Activated CD4-positive, alpha-beta T cell treated with anti-CD3 and anti-CD28 coated beads, Interleukin-2, Interleukin-6, amounts not matched to agents 100 ng/mL and 50 ng/mL, durations not matched to agents 16 hours and 8 hours (primary cell): ENCODE measurements at regions not wholly inside any gene's neighbourhood (a gene's known extent, or its start where the extent isn't known, plus 50 kb on each side); places are given as distances from the start of the nearest gene placed in this dataset.
"Not testable (repeated sequence)": the region's sequence is repeated elsewhere in the genome, so short reads cannot be mapped to it uniquely, and the experiment has no call there.

ENCODE experiments used
- DNase-seq: peaks from one replicate; pipeline ENCODE4 v3.0.0-alpha.2; 2020

- DNase-seq: peak; percentile 55
These were observed 130.4 kb upstream of the GHITM start for GRCh38 chr10:84008878-84009277.

GRCh38 chr10:84012431-84012830 is 126.9 kb upstream of the GHITM start:
- no peak for DNase-seq

- peak; percentile 21 for DNase-seq
These were observed 126.4 kb upstream of the GHITM start for GRCh38 chr10:84012831-84013458.

- no peak for DNase-seq
These were observed 123.3 kb upstream of the GHITM start for GRCh38 chr10:84015877-84016595.

GRCh38 chr10:84018826-84019225 is 120.5 kb upstream of the GHITM start:
- no peak for DNase-seq

GRCh38 chr10:84019854-84020458 is 119.4 kb upstream of the GHITM start:
- DNase-seq: not testable (repeated sequence)

GRCh38 chr10:84026821-84027257 is 112.5 kb upstream of the GHITM start:
- DNase-seq: peak; percentile 35

- no peak for DNase-seq
These were observed 109.5 kb upstream of the GHITM start for GRCh38 chr10:84029840-84030239.

- no peak for DNase-seq
These were observed 101.3 kb upstream of the GHITM start for GRCh38 chr10:84038035-84038434.

GRCh38 chr10:84039957-84040356 is 99.4 kb upstream of the GHITM start:
- DNase-seq: no peak

GRCh38 chr10:84047258-84048010 is 91.9 kb upstream of the GHITM start:
- no peak for DNase-seq

GRCh38 chr10:84049645-84050011 is 89.7 kb upstream of the GHITM start:
- no peak for DNase-seq

GRCh38 chr10:84053626-84054025 is 85.7 kb upstream of the GHITM start:
- DNase-seq: no peak

GRCh38 chr10:84054743-84055142 is 84.6 kb upstream of the GHITM start:
- DNase-seq: no peak

- DNase-seq: no peak
These were observed 79.8 kb upstream of the GHITM start for GRCh38 chr10:84059526-84059925.

GRCh38 chr10:84063440-84063839 is 75.9 kb upstream of the GHITM start:
- DNase-seq: no peak

- no peak for DNase-seq
These were observed 73.3 kb upstream of the GHITM start for GRCh38 chr10:84065804-84066601.

GRCh38 chr10:84074521-84074920 is 64.8 kb upstream of the GHITM start:
- DNase-seq: no peak

- no peak for DNase-seq
These were observed 63.9 kb upstream of the GHITM start for GRCh38 chr10:84075226-84076046.

- no peak for DNase-seq
These were observed 63.3 kb upstream of the GHITM start for GRCh38 chr10:84076047-84076388.

GRCh38 chr10:84076540-84077195 is 62.6 kb upstream of the GHITM start:
- DNase-seq: no peak
